ENCODE measurements at regions not wholly inside any gene's neighbourhood (a gene's known extent, or its start where the extent isn't known, plus 50 kb on each side); places are given as distances from the start of the nearest gene placed in this dataset.

GRCh38 chr16:73529303-73530012 lies 481.5 kb upstream of the ZFHX3 start:
- Histone ChIP-seq H4K8ac (ENCODE audit: low read depth in 2 of 2, low read length in 2 of 2) (no peak overlapping the region), H3K36me3 (ENCODE audit: control insufficient read depth, insufficient read depth, low read length) (no peaks in the 10 kb centered on the region), H3K27me3 (ENCODE audit: control insufficient read depth, insufficient read depth, low read length) (no peaks in the 10 kb centered on the region), H2BK5ac (ENCODE audit: low read depth, low read length, poor library complexity, severe bottlenecking) (no peak overlapping the region), H2BK20ac (ENCODE audit: low read depth, low read length) (no peak overlapping the region), H3K79me1 (ENCODE audit: low read depth in 1 of 2, low read length in 2 of 2) (no peaks in the 10 kb centered on the region), H3K9ac (ENCODE audit: low read depth, low read length) (no peak overlapping the region), H4K91ac (ENCODE audit: insufficient read depth, low read depth, low read length) (no peak overlapping the region), H3K14ac (replicated peaks; ENCODE audit: low read depth, low read length) (no peak overlapping the region), H4K20me1 (ENCODE audit: insufficient read depth, low read length) (no peaks in the 10 kb centered on the region), H3K56ac (ENCODE audit: extremely low read depth, insufficient read depth, low read length) (no peak overlapping the region), H3K9me3 (ENCODE audit: control insufficient read depth, insufficient read depth, low read length) (no peaks in the 10 kb centered on the region; the same call in 1 of the 2 replicates), H2AK9ac (replicated peaks; ENCODE audit: low read depth, low read length, poor library complexity) (no peak overlapping the region), H2AK5ac (ENCODE audit: low read depth, low read length) (no peak overlapping the region), H3K27ac (ENCODE audit: insufficient read depth, low read length) (no peak overlapping the region), H3K4me1 (ENCODE audit: control insufficient read depth, insufficient read depth, low read length) (no peaks in the 10 kb centered on the region), H3K4ac (ENCODE audit: low read depth, low read length) (no peak overlapping the region), H4K5ac (ENCODE audit: low read depth, low read length) (no peak overlapping the region), H2BK15ac (ENCODE audit: low read depth, low read length) (no peak overlapping the region), H3K4me2 (ENCODE audit: low read depth, low read length) (no peak overlapping the region), H3K4me3 (ENCODE audit: insufficient read depth, low read depth, low read length) (no peak overlapping the region), H2AFZ (replicated peaks; ENCODE audit: low read length, poor library complexity) (no peak overlapping the region), H3K9me1 (ENCODE audit: insufficient read depth, low read length) (no peaks in the 10 kb centered on the region), H3K23ac (ENCODE audit: low read depth, low read length) (no peak overlapping the region), H2BK120ac (ENCODE audit: low read depth, low read length) (no peak overlapping the region), H3K18ac (ENCODE audit: low read depth, low read length) (no peak overlapping the region)
- dilution Hi-C loops (cut with HindIII; ENCODE audit: low sequenced_read_pairs, unreplicated experiment): no loop called here
- POLR2A ChIA-PET (ENCODE audit: unreplicated experiment): no interaction called here
- TF ChIP-seq RFX5 (IDR thresholded peaks at IDR 0.05; ENCODE audit: low read depth, low read length) (no peak), USF2 (IDR thresholded peaks at IDR 0.05; ENCODE audit: low read depth, low read length) (no peak)
- CTCF ChIA-PET: no interaction called here
- intact Hi-C loops (cut with micrococcal nuclease): no loop called here
- no peak for ATAC-seq (ENCODE audit: low read depth)
- in situ Hi-C loops (cut with MboI; ENCODE audit: low sequenced_read_pairs): no loop called here
- WGBS, 2 experiments (ENCODE audit: extremely low coverage in 2 of 2, insufficient read length in 1 of 2): 67% methylated on average over 4 of the region's 11 CpGs; no CpG with 5 or more reads in 1 of the 2 experiments
- DNase-seq: no peak
- no TSS peak for BruUV-seq (replicated peaks)
